ENCODE measurements at regions not wholly inside any gene's neighbourhood (a gene's known extent, or its start where the extent isn't known, plus 50 kb on each side); places are given as distances from the start of the nearest gene placed in this dataset.

DNA sequence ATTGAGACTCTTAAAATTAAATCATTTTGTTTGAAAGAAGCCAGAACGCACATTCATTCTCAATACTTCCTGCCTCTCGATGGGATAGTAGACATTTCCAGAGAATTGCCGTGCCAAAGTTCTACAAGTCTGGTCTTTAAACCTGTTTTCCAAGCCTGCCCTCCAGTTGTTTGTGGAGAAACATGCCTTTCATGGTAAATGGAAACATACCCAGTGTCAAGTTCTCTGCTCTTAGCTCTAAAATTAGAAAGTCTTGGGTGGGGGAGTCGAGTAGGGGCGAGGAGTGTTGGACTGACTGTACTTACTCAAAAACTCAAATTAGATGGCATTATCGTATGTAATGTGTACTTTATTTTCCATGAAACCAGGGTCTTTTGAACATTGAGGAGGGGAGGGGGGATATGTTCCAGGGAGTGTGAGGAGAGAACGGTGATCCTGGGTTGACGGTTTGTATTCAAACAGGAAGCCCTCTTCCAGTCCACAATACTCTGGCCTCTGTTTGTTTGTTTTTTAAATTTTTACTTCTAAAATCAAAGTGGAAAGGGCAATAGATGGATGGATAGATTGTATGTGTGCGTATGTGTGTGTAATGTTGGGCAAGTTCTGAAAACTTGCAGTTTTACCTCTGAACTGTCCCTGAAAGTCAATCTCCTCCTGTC, 106.8 kb upstream of the ARMC2 start:
- TF ChIP-seq, protein P1, sequence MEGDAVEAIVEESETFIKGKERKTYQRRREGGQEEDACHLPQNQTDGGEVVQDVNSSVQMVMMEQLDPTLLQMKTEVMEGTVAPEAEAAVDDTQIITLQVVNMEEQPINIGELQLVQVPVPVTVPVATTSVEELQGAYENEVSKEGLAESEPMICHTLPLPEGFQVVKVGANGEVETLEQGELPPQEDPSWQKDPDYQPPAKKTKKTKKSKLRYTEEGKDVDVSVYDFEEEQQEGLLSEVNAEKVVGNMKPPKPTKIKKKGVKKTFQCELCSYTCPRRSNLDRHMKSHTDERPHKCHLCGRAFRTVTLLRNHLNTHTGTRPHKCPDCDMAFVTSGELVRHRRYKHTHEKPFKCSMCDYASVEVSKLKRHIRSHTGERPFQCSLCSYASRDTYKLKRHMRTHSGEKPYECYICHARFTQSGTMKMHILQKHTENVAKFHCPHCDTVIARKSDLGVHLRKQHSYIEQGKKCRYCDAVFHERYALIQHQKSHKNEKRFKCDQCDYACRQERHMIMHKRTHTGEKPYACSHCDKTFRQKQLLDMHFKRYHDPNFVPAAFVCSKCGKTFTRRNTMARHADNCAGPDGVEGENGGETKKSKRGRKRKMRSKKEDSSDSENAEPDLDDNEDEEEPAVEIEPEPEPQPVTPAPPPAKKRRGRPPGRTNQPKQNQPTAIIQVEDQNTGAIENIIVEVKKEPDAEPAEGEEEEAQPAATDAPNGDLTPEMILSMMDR (IDR thresholded peaks at IDR 0.05; ENCODE audit: poor library complexity, severe bottlenecking) = no peak
- TF ChIP-seq EZH2 (IDR thresholded peaks at IDR 0.05; ENCODE audit: borderline replicate concordance, insufficient read depth, low read length, poor library complexity, severe bottlenecking) (no peak), TAF1 (IDR thresholded peaks at IDR 0.05; ENCODE audit: low read depth) (no peak), SMC3 (conservative IDR thresholded peaks at IDR 0.05; ENCODE audit: poor library complexity) (no peak), EP300 (conservative IDR thresholded peaks at IDR 0.05; ENCODE audit: poor library complexity, severe bottlenecking) (no peak), POLR2AphosphoS5 (IDR thresholded peaks at IDR 0.05) (no peak)
- TF ChIP-seq, protein P2, sequence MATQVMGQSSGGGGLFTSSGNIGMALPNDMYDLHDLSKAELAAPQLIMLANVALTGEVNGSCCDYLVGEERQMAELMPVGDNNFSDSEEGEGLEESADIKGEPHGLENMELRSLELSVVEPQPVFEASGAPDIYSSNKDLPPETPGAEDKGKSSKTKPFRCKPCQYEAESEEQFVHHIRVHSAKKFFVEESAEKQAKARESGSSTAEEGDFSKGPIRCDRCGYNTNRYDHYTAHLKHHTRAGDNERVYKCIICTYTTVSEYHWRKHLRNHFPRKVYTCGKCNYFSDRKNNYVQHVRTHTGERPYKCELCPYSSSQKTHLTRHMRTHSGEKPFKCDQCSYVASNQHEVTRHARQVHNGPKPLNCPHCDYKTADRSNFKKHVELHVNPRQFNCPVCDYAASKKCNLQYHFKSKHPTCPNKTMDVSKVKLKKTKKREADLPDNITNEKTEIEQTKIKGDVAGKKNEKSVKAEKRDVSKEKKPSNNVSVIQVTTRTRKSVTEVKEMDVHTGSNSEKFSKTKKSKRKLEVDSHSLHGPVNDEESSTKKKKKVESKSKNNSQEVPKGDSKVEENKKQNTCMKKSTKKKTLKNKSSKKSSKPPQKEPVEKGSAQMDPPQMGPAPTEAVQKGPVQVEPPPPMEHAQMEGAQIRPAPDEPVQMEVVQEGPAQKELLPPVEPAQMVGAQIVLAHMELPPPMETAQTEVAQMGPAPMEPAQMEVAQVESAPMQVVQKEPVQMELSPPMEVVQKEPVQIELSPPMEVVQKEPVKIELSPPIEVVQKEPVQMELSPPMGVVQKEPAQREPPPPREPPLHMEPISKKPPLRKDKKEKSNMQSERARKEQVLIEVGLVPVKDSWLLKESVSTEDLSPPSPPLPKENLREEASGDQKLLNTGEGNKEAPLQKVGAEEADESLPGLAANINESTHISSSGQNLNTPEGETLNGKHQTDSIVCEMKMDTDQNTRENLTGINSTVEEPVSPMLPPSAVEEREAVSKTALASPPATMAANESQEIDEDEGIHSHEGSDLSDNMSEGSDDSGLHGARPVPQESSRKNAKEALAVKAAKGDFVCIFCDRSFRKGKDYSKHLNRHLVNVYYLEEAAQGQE (IDR thresholded peaks at IDR 0.05; ENCODE audit: borderline replicate concordance) = no peak

All from neural cell (in vitro differentiated cells).